ENCODE measurements at regions not wholly inside any gene's neighbourhood (a gene's known extent, or its start where the extent isn't known, plus 50 kb on each side); places are given as distances from the start of the nearest gene placed in this dataset.
A peak's percentile ranks its signal among the peaks of the same experiment; 100 is the strongest.
"Not testable (repeated sequence)": the region's sequence is repeated elsewhere in the genome, so short reads cannot be mapped to it uniquely, and the experiment has no call there.

GRCh38 chr13:78875792-78876580 is 217.0 kb upstream of the OBI1 start:
- no peak overlapping the region for H3K4me2 ChIP-seq (ENCODE audit: low read length)
- WGBS (ENCODE audit: extremely low coverage, insufficient coverage, low lambda C conversion rate) = no CpG with 5 or more reads among the region's 12 CpGs
- H4K8ac ChIP-seq (ENCODE audit: low read depth, low read length) = no peak overlapping the region
- H3K36me3 ChIP-seq (ENCODE audit: control insufficient read depth, insufficient read depth, low read length) = no peaks in the 10 kb centered on the region
- no peak overlapping the region for H3K4ac ChIP-seq (ENCODE audit: low read depth, low read length)
- H3K9ac ChIP-seq (ENCODE audit: low read length) = no peak overlapping the region
- DNase-seq = peak; percentile 64
- no peak overlapping the region for H4K5ac ChIP-seq (ENCODE audit: low read length)
- no peak overlapping the region for H3K18ac ChIP-seq (ENCODE audit: low read length)
- no peak overlapping the region for H2BK15ac ChIP-seq (replicated peaks; ENCODE audit: low read depth)
- no peak overlapping the region for H2BK120ac ChIP-seq (ENCODE audit: low read depth, low read length)
- no peak overlapping the region for H2BK5ac ChIP-seq (ENCODE audit: low read length)
- H3K27ac ChIP-seq (ENCODE audit: low read depth, low read length) = no peak overlapping the region
- H2AK5ac ChIP-seq (ENCODE audit: low read length) = no peak overlapping the region
- no peaks in the 10 kb centered on the region for H3K4me1 ChIP-seq (ENCODE audit: control insufficient read depth, low read depth, low read length)
- no peaks in the 10 kb centered on the region for H3K79me1 ChIP-seq (ENCODE audit: low read length)
- no peak overlapping the region for H3K56ac ChIP-seq (ENCODE audit: low read length)
- H3K4me3 ChIP-seq (ENCODE audit: low read length) = no peak overlapping the region
- H3K23ac ChIP-seq (ENCODE audit: low read length) = no peak overlapping the region
- no peaks in the 10 kb centered on the region for H3K79me2 ChIP-seq (ENCODE audit: control insufficient read depth, insufficient read depth, low read length)
- H3K27me3 ChIP-seq (ENCODE audit: insufficient read depth, low read length, poor library complexity) = no peaks in the 10 kb centered on the region

- Histone ChIP-seq H2BK15ac (replicated peaks; ENCODE audit: low read depth) (no peak overlapping the region), H3K27ac (ENCODE audit: low read depth, low read length) (no peak overlapping the region), H3K4me1 (ENCODE audit: control insufficient read depth, low read depth, low read length) (no peaks in the 10 kb centered on the region), H2AK5ac (ENCODE audit: low read length) (no peak overlapping the region), H3K4me3 (ENCODE audit: low read length) (no peak overlapping the region), H3K36me3 (ENCODE audit: control insufficient read depth, insufficient read depth, low read length) (no peaks in the 10 kb centered on the region), H3K79me1 (ENCODE audit: low read length) (no peaks in the 10 kb centered on the region), H3K79me2 (ENCODE audit: control insufficient read depth, insufficient read depth, low read length) (no peaks in the 10 kb centered on the region), H2BK120ac (ENCODE audit: low read depth, low read length) (no peak overlapping the region), H3K56ac (ENCODE audit: low read length) (no peak overlapping the region), H3K27me3 (ENCODE audit: insufficient read depth, low read length, poor library complexity) (no peaks in the 10 kb centered on the region), H3K18ac (ENCODE audit: low read length) (no peak overlapping the region), H3K4ac (ENCODE audit: low read depth, low read length) (no peak overlapping the region), H3K9ac (ENCODE audit: low read length) (no peak overlapping the region), H4K8ac (ENCODE audit: low read depth, low read length) (no peak overlapping the region), H4K5ac (ENCODE audit: low read length) (no peak overlapping the region), H3K23ac (ENCODE audit: low read length) (no peak overlapping the region), H3K4me2 (ENCODE audit: low read length) (no peak overlapping the region), H2BK5ac (ENCODE audit: low read length) (no peak overlapping the region)
- no CpG with 5 or more reads among the region's 1 CpG for WGBS (ENCODE audit: extremely low coverage, insufficient coverage, low lambda C conversion rate)
- DNase-seq = no peak
Observed at GRCh38 chr13:78868991-78869390, 210.0 kb upstream of the OBI1 start.

GRCh38 chr13:78867655-78868054 is 208.7 kb upstream of the OBI1 start:
- no peaks in the 10 kb centered on the region for H3K27me3 ChIP-seq (ENCODE audit: insufficient read depth, low read length, poor library complexity)
- H2BK120ac ChIP-seq (ENCODE audit: low read depth, low read length) = no peak overlapping the region
- DNase-seq = no peak
- no peak overlapping the region for H4K8ac ChIP-seq (ENCODE audit: low read depth, low read length)
- no peak overlapping the region for H3K9ac ChIP-seq (ENCODE audit: low read length)
- H3K4me2 ChIP-seq (ENCODE audit: low read length) = no peak overlapping the region
- no peak overlapping the region for H2BK5ac ChIP-seq (ENCODE audit: low read length)
- no peaks in the 10 kb centered on the region for H3K36me3 ChIP-seq (ENCODE audit: control insufficient read depth, insufficient read depth, low read length)
- no peaks in the 10 kb centered on the region for H3K4me1 ChIP-seq (ENCODE audit: control insufficient read depth, low read depth, low read length)
- H3K23ac ChIP-seq (ENCODE audit: low read length) = no peak overlapping the region
- H3K79me2 ChIP-seq (ENCODE audit: control insufficient read depth, insufficient read depth, low read length) = no peaks in the 10 kb centered on the region
- H3K79me1 ChIP-seq (ENCODE audit: low read length) = no peaks in the 10 kb centered on the region
- H2BK15ac ChIP-seq (replicated peaks; ENCODE audit: low read depth) = no peak overlapping the region
- H2AK5ac ChIP-seq (ENCODE audit: low read length) = no peak overlapping the region
- H3K56ac ChIP-seq (ENCODE audit: low read length) = no peak overlapping the region
- no CpG with 5 or more reads among the region's 3 CpGs for WGBS (ENCODE audit: extremely low coverage, insufficient coverage, low lambda C conversion rate)
- no peak overlapping the region for H3K18ac ChIP-seq (ENCODE audit: low read length)
- H3K4me3 ChIP-seq (ENCODE audit: low read length) = no peak overlapping the region
- H3K27ac ChIP-seq (ENCODE audit: low read depth, low read length) = no peak overlapping the region
- no peak overlapping the region for H4K5ac ChIP-seq (ENCODE audit: low read length)
- H3K4ac ChIP-seq (ENCODE audit: low read depth, low read length) = no peak overlapping the region

GRCh38 chr13:78866076-78866475 is 207.1 kb upstream of the OBI1 start:
- H2AK5ac ChIP-seq (ENCODE audit: low read length); H3K27me3 ChIP-seq (ENCODE audit: insufficient read depth, low read length, poor library complexity); H4K5ac ChIP-seq (ENCODE audit: low read length); H3K36me3 ChIP-seq (ENCODE audit: control insufficient read depth, insufficient read depth, low read length); H2BK120ac ChIP-seq (ENCODE audit: low read depth, low read length); H3K4me2 ChIP-seq (ENCODE audit: low read length); H3K9ac ChIP-seq (ENCODE audit: low read length); H3K18ac ChIP-seq (ENCODE audit: low read length); H3K23ac ChIP-seq (ENCODE audit: low read length); H4K8ac ChIP-seq (ENCODE audit: low read depth, low read length); H3K27ac ChIP-seq (ENCODE audit: low read depth, low read length); H2BK15ac ChIP-seq (replicated peaks; ENCODE audit: low read depth); H3K79me1 ChIP-seq (ENCODE audit: low read length); H3K4me1 ChIP-seq (ENCODE audit: control insufficient read depth, low read depth, low read length); H3K56ac ChIP-seq (ENCODE audit: low read length); H3K79me2 ChIP-seq (ENCODE audit: control insufficient read depth, insufficient read depth, low read length); DNase-seq; H2BK5ac ChIP-seq (ENCODE audit: low read length); H3K4ac ChIP-seq (ENCODE audit: low read depth, low read length); H3K4me3 ChIP-seq (ENCODE audit: low read length): not testable (repeated sequence)
- no CpG with 5 or more reads among the region's 6 CpGs for WGBS (ENCODE audit: extremely low coverage, insufficient coverage, low lambda C conversion rate)

- Histone ChIP-seq H3K23ac (ENCODE audit: low read length) (no peak overlapping the region), H3K79me2 (ENCODE audit: control insufficient read depth, insufficient read depth, low read length) (no peaks in the 10 kb centered on the region), H4K5ac (ENCODE audit: low read length) (no peak overlapping the region), H3K4ac (ENCODE audit: low read depth, low read length) (no peak overlapping the region), H3K36me3 (ENCODE audit: control insufficient read depth, insufficient read depth, low read length) (no peaks in the 10 kb centered on the region), H2AK5ac (ENCODE audit: low read length) (no peak overlapping the region), H3K4me3 (ENCODE audit: low read length) (no peak overlapping the region), H3K18ac (ENCODE audit: low read length) (no peak overlapping the region), H4K8ac (ENCODE audit: low read depth, low read length) (no peak overlapping the region), H2BK5ac (ENCODE audit: low read length) (no peak overlapping the region), H3K79me1 (ENCODE audit: low read length) (no peaks in the 10 kb centered on the region), H3K56ac (ENCODE audit: low read length) (no peak overlapping the region), H3K27me3 (ENCODE audit: insufficient read depth, low read length, poor library complexity) (no peaks in the 10 kb centered on the region), H3K4me1 (ENCODE audit: control insufficient read depth, low read depth, low read length) (no peaks in the 10 kb centered on the region), H3K9ac (ENCODE audit: low read length) (no peak overlapping the region), H3K4me2 (ENCODE audit: low read length) (no peak overlapping the region), H2BK120ac (ENCODE audit: low read depth, low read length) (no peak overlapping the region), H2BK15ac (replicated peaks; ENCODE audit: low read depth) (no peak overlapping the region), H3K27ac (ENCODE audit: low read depth, low read length) (no peak overlapping the region)
- no CpG with 5 or more reads among the region's 1 CpG for WGBS (ENCODE audit: extremely low coverage, insufficient coverage, low lambda C conversion rate)
- DNase-seq = no peak
Observed at GRCh38 chr13:78862446-78862845, 203.5 kb upstream of the OBI1 start.

- H3K23ac ChIP-seq (ENCODE audit: low read length) = no peak overlapping the region
- no peak overlapping the region for H3K4me3 ChIP-seq (ENCODE audit: low read length)
- no peak overlapping the region for H3K27ac ChIP-seq (ENCODE audit: low read depth, low read length)
- no peaks in the 10 kb centered on the region for H3K36me3 ChIP-seq (ENCODE audit: control insufficient read depth, insufficient read depth, low read length)
- no peak overlapping the region for H2BK120ac ChIP-seq (ENCODE audit: low read depth, low read length)
- no peak overlapping the region for H3K4me2 ChIP-seq (ENCODE audit: low read length)
- H2BK5ac ChIP-seq (ENCODE audit: low read length) = no peak overlapping the region
- H3K18ac ChIP-seq (ENCODE audit: low read length) = no peak overlapping the region
- H3K4ac ChIP-seq (ENCODE audit: low read depth, low read length) = no peak overlapping the region
- no peaks in the 10 kb centered on the region for H3K79me2 ChIP-seq (ENCODE audit: control insufficient read depth, insufficient read depth, low read length)
- no peak overlapping the region for H3K9ac ChIP-seq (ENCODE audit: low read length)
- no peak overlapping the region for H4K5ac ChIP-seq (ENCODE audit: low read length)
- H3K27me3 ChIP-seq (ENCODE audit: insufficient read depth, low read length, poor library complexity) = no peaks in the 10 kb centered on the region
- no peak overlapping the region for H2BK15ac ChIP-seq (replicated peaks; ENCODE audit: low read depth)
- H3K4me1 ChIP-seq (ENCODE audit: control insufficient read depth, low read depth, low read length) = no peaks in the 10 kb centered on the region
- H3K56ac ChIP-seq (ENCODE audit: low read length) = no peak overlapping the region
- no peaks in the 10 kb centered on the region for H3K79me1 ChIP-seq (ENCODE audit: low read length)
- no peak overlapping the region for H2AK5ac ChIP-seq (ENCODE audit: low read length)
- no peak overlapping the region for H4K8ac ChIP-seq (ENCODE audit: low read depth, low read length)
- no peak for DNase-seq
- WGBS (ENCODE audit: extremely low coverage, insufficient coverage, low lambda C conversion rate) = no CpG with 5 or more reads among the region's 1 CpG
Observed at GRCh38 chr13:78852709-78853108, 193.8 kb upstream of the OBI1 start.
